HG02642 (cell line): ENCODE measurements at regions not wholly inside any gene's neighbourhood (a gene's known extent, or its start where the extent isn't known, plus 50 kb on each side); places are given as distances from the start of the nearest gene placed in this dataset.
A peak's percentile ranks its signal among the peaks of the same experiment; 100 is the strongest.

Experiments
- ATAC-seq: cut with Tn5 transposase; IDR thresholded peaks from one replicate; pipeline ENCODE4 v1.9.1; 2021; ENCODE audit warnings: mild to moderate bottlenecking; ENCODE audit not compliant: unreplicated experiment, poor library complexity

DNA sequence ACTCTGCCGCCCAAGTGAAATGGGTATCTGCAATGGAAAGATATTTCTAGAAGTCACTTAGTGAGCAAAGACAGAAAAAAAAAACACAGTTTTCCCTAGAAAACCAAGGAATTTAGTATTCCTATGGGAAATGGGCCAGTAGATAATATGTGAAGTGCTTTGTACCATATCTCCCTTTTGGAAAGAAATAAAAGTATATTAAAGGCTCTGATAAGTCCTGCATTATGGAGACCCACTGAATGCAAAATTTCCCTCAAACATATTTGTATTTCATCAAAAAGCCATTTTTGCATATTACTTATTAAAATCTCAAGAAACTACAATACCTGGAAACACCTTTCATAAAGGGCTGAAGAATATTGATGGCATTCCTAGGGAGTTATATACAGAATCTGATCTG is 51.6 kb upstream of the DYNLRB2 start:
- no peak for ATAC-seq

GRCh38 chr16:80488167-80488566 is 52.6 kb upstream of the DYNLRB2 start:
- no peak for ATAC-seq

GRCh38 chr16:80480664-80481063 is 60.1 kb upstream of the DYNLRB2 start:
- ATAC-seq = peak; percentile 70

DNA sequence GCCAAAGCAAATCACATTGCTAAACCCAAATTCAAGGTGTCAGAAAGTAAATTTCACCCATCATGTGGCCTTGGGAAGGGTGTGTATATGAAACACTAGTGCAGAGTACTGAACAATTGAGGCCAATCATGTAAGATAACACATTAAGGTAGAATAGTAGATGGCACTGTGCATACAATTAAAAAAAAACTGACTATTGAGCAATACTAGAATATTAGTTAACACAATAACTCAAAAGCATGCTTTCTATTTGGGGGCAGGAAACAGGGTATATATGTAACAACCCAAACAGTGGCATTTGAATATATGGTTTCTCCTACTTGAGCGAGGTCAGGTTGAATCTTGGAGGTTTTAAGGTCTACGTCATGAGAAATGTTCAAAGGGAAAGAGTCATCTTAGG is 63.0 kb upstream of the DYNLRB2 start:
- ATAC-seq = no peak

- no peak for ATAC-seq
These were observed 72.8 kb upstream of the DYNLRB2 start for GRCh38 chr16:80468029-80468428.

DNA sequence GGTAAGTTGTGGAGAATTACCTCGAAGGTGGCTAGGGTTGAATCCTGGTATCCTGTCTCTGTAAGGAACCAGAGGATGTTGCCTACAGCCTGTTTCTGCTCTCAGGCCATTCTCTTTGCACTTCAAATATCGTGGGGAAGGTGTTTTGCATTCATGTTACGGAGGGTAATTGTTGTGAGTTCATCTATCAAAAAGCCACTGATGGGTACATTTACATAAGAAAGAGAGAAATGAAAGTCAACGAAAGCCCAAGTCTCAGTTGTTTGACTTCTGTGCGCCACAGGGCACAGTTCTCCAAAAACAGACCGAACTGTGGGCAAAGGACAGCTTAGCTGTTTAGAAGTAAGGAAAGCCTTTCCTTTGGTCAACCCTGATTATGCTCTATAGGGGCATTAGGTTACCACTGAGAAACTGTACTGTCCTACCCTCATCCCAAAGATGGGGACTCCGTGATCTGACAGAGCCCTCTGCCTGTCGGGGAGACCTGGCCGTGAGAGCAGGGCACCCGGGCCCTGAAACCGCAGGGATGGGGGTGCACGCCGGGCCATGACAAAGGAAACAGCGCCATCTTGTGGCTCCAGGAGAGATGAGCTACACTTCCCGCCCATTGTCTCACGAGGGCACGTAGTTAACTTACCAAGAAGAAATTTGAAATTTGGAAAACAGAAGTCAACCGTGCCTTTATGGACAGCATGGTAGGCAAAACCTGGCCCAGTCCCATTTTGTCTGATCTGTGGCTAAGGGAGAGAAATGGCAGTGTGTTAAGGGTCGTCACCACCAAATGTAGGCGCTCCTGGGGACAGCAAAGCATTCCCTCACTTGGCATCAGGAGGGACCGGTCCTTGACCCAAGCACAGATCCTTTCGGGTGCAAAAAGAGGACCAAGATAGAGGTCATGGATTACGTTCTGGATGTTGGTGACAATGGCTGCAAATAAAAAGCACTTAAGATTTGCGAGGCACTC is 74.5 kb upstream of the DYNLRB2 start:
- ATAC-seq = peak; percentile 83

GRCh38 chr16:80463751-80464495 is 76.9 kb upstream of the DYNLRB2 start:
- no peak for ATAC-seq

DNA sequence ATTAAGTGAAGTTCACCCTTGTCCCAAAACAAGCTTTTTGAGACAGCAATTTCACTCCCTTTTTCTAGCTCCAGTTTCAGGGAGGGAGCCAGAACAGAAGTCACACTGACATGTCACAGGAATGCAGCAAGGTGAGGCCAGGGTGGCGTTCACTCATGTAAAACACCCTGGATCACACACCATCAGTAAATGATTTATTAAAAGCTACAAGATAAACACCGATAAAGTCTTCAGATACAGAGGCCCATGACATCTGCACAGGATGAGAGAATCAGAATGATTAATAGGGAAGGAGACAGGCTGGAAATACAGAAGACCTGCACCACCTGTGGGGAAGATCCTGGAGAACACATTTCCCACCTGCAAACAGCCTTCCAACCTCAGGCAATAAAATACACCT is 77.5 kb upstream of the DYNLRB2 start:
- ATAC-seq = no peak

- ATAC-seq = no peak
These were observed 77.9 kb upstream of the DYNLRB2 start for GRCh38 chr16:80462917-80463316.

DNA sequence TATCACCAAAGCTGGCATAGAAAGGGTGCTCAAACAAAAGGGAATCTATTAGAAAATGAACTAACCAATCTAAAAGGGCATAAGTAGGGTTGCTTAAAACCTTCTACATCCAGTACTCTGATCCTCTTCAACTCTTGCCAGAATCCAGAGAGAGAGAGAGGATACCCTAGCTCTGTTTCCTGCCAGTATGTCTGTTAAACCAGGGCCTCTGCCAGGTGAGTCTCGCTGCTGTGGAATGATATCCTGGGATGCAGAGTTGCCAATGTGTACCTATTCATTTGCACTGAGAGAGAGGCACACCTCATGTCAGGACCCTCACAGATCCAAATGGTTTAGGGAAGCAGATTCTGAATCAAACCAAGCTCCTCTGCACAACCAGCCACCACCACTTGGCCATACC is 79.8 kb upstream of the DYNLRB2 start:
- no peak for ATAC-seq

GRCh38 chr16:80459966-80460365 is 80.8 kb upstream of the DYNLRB2 start:
- ATAC-seq = no peak

GRCh38 chr16:80459331-80459777 is 81.4 kb upstream of the DYNLRB2 start:
- no peak for ATAC-seq

GRCh38 chr16:80457871-80458270 is 82.9 kb upstream of the DYNLRB2 start:
- no peak for ATAC-seq

- ATAC-seq = no peak
These were observed 86.0 kb upstream of the DYNLRB2 start for GRCh38 chr16:80454802-80455201.

DNA sequence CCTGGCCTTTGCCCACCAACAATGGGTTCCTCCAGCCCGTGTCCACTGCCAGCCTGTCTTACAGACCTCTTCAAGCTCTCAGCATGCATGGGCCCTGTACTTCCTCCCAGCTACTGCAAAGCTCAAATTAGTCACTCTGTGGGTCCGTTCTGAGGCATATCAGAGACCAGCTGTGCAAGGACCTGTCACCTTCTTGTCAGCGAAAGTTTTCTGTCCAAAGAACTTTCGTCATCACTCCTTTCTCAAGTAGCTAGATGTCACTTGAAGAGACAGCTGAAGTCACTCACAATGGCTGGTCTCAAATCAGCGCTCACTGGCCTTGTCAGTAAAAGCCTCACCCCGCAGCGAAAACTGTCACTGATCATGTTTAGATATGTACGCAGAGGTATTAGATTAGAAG is 91.4 kb upstream of the DYNLRB2 start:
- no peak for ATAC-seq

DNA sequence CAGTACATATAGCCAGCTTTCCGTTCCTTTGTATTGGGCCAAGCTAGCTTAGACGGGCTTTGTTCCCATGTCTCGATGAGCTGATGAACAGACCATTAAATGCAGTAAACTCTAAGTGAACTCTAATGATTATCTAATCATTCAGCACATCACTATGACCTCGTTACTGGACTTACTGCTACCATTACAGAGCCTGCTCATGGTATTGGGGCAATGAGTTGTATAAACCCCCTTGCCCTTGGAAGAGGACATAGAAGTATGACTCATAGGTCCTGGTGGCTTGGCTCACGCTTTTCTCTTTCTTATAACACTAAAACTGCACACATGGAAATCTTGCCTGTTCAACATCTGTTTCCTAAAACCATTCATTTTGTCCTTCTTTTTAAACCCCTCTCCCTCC is 93.6 kb upstream of the DYNLRB2 start:
- ATAC-seq = no peak

DNA sequence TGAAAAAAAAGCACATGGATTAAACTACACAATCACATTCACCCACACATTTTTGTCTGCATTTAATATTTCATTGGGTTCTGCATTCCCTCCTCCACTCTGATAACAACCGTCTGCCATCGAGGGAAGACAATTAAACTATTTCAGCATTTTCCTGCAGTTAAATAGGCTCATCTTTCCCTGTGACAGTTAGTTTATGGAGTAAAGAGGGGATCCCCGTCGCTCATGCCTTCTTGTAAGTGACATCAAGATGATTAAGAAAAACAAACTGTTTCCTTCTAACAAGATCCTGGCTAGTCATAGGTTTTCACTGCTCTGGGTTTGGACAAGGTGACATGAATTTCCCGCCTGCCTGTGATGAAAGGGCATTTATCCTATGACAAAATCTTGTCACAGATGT is 98.0 kb upstream of the DYNLRB2 start:
- no peak for ATAC-seq

- no peak for ATAC-seq
These were observed 98.9 kb upstream of the DYNLRB2 start for GRCh38 chr16:80441935-80442334.

- ATAC-seq = no peak
These were observed 100.1 kb upstream of the DYNLRB2 start for GRCh38 chr16:80440667-80441066.

- no peak for ATAC-seq
These were observed 103.1 kb upstream of the DYNLRB2 start for GRCh38 chr16:80437707-80438106.

DNA sequence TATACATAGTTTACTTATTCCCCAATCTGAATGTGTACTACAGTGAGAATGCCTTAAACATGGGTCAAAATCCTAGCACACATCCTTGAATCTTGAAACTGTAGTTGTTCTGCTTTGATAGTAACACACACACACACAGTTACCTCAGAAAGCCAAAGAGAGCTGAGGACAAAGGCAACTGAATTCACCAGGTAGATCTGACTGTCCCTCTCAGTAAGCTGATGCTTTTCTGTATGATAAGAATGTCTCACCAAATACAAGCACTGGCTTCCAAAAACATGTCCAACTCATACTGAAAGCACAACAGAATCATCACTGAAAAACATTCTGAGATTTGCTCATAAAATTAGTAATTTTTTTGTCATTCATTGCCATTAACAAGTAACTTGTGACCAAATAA is 104.3 kb upstream of the DYNLRB2 start:
- no peak for ATAC-seq
